ELF-1 (cell line): ENCODE measurements at regions not wholly inside any gene's neighbourhood (a gene's known extent, or its start where the extent isn't known, plus 50 kb on each side); places are given as distances from the start of the nearest gene placed in this dataset.
"Not testable (repeated sequence)": the region's sequence is repeated elsewhere in the genome, so short reads cannot be mapped to it uniquely, and the experiment has no call there.

ENCODE experiments used
- DNase-seq: peaks from one replicate; pipeline ENCODE4 v3.0.0-alpha.2; 2016; ENCODE audit warnings: low read depth, low spot score

DNA sequence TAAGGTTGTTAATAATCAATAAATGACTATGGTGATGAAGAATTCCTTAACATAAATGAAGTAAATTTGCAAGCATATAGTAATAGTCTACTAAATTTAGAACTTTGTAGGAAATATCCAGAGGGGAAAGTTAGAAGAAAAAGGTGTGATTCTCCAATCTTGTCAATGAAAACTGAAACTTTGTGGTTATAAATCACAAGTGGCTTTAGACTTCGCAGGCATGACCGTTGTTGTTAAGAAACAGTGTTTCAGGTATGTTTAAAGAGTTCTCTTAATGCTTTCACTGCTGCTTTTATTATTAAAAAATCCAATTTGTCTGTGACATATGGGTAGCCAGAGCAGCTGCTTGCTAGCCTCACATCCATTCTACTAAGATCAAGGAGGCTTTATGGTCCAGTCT lies 475.6 kb upstream of the ADGRB3 start:
- DNase-seq = no peak

DNA sequence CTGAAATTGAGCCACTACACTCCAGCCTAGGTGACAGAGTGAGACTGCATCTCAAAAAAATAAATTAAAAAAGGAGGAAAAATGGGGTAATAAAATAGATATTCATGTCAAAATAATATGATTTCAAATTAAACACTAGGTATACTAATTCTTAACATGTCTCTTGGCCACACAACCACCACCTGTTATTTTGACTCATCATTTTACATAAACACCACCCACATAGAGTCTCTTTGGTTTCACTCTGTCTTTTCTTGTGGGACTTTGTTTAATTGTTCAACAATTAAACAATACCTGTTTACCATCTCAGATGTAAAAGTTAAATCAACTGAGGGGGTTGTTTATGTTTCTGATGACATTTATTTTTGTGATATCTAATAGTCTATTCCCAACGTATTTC lies 476.8 kb upstream of the ADGRB3 start:
- DNase-seq = no peak

DNA sequence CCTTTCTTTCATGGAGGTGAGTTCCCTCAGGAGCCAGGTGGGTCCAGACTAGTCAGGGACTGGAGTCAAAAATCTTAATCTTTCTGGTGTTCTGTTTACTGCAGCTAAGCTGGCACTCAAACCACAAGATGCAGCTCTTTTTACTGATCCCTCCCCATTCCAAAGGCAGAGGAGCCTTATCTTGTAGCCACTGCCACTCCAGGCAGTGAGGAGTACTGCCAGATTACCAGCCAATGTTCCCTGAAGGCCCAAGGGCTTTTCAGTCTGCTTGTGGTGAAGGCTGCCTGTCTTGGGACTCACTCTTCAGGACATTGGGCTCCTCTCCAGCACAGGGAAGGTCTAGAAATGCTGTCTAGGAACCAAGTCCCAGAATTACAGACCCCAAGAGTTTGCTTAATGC lies 490.4 kb upstream of the ADGRB3 start:
- DNase-seq = peak; percentile 14

DNA sequence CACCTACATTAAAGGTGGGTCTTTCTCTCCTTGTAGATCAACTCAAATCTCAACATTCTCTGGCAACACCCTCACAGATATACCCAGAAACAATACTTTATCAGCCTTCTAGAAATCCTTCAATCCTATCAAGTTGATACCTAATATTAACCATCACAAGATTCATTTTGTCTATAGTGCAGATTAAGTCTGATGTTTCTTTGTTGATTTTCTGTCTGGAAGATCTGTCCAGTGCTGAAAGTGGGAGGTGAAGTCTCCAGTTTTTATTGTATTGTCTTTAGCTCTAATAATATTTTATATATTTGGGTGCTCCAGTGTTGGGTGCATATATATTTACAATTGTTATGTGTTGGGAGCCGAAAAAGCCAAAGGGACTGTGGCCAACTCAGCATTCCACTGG lies 493.9 kb upstream of the ADGRB3 start:
- DNase-seq = no peak

DNA sequence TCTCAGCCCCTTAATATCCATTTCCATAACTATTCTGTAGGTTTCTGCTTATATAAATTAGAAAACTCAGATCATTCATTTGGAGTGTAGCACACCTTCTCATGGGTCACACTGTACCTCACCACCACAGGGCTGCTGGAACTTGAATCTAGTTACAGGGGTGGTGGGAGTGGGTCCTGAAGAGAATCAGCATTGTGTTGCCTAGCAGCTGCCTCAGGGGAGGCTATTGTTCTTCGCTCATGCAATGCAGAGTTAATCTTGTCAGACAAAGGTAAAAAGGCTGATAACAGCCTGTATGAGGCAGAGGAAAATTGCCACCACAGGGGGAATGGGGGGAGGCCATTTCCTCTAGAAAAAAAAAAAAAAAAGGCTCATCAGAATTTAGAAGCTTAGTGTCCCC lies 496.0 kb upstream of the ADGRB3 start:
- DNase-seq = peak; percentile 60

DNA sequence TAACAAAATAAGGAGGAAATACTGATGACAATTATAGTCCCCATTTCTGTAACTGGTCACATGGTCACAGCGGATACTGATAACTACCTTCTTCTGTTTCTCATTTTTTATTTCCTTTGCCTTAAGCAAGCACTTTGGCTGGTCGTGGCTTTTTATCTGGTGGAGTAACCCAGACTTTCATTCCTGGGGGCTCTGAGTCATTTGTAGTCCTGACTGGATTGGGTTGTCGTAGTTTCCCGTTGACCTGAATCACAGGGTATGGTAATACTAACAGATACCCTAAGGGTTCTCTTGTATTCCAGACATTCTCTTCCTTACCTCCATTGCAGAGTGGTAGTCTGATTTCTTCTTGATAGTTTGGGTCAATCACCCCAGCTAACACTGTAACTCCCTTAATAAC lies 500.3 kb upstream of the ADGRB3 start:
- DNase-seq = no peak

DNA sequence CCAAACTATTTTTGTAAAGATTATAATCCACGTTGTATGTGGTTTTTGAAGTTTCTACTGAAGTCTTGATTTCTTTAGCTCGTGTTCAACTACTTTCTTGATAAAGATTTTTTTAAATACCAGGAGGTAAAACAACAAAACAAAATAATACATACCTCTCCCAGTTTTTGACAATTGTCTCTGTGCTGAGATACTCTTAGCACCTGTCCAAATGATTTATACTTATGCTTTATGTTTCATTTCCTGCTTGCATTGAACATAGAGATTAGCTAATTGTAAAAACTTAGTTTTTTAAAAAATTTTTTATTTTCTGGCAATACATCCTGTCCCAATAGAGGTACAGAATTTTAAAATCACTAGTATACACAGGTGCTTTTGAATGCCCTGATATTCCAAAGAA lies 506.9 kb upstream of the ADGRB3 start:
- DNase-seq = no peak

DNA sequence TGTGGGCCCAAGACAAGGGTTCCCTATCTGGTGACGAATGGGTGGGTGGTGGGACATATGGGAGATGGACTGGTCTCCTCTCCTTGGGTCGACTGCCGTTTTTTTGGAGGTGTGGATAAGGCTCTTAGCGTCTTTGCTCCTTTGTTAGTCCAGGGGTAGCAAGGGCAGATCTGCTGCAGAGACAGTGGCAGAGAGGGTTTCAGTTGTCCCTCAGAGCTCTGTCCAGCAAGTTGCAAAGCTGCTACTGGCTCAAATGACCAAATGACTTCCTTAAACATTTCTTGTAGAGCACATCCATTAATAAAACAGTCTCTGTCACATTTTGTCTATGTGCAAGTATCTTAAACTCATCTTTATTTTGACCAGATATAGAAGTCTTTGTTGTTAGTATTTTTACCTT lies 508.0 kb upstream of the ADGRB3 start:
- no peak for DNase-seq

DNA sequence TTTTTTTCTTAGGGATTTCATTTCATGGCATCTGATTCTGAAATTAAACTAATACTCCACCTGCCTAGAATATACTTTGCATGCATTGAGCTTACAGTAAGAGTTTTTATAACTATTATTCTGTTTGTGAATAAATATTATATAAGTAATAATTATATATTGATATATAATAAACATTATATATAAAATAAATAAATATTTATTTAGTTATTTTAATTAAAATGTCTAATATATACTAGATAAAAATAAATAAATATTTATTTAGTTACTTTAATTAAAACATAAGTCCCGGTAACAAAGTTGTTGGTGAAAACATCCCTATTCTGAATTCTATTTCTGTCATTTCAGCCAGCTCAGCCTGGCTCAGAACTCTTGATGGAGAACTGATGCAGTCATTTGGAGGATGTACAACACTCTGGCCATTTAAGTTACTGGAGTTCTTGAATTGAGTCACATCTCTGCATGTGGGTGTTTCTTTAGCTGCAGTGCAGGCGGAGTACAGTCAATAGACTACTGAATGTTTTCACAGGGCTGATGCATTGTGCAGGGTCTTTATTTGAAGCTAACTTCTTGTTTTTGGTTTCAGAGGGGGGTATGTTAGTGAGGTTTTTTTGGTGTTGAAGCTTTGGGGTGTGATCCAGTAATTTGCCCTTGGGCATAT lies 508.9 kb upstream of the ADGRB3 start:
- no peak for DNase-seq

DNA sequence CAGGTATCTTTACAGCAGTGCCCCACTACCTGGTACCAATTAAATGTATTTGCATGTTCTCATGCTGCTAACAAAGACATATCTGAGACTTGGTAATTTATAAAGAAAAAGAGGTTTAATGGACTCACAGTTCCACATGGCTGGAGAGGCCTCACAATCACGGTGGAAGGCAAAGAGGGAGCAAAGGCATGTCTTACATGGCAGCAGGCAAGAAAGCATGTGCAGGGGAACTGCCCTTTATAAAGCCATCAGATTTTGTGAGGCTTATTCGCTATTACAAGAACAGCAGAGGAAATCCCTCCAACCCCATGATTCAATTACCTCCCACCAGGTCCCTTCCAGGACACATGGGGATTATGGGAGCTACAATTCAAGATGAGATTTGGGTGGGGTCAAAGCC lies 512.1 kb upstream of the ADGRB3 start:
- DNase-seq = not testable (repeated sequence)

DNA sequence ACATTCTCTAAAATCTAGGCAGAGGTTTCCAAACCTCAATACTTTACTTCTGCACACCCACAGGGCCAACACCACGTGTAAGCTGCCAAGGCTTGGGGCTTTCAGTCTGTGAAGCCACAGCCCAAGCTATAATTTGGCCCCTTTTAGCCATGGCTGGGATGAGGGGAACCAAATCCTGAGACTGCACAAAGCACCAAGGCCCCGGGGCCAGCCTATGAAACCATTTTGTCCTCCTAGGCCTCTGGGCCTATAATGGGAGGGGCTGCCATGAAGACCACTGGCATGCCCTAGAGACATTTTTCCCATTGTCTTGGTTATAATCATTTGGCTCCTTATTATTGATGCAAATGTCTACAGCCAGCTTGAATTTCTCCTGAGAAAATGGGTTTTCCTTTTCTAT lies 513.0 kb upstream of the ADGRB3 start:
- no peak for DNase-seq

DNA sequence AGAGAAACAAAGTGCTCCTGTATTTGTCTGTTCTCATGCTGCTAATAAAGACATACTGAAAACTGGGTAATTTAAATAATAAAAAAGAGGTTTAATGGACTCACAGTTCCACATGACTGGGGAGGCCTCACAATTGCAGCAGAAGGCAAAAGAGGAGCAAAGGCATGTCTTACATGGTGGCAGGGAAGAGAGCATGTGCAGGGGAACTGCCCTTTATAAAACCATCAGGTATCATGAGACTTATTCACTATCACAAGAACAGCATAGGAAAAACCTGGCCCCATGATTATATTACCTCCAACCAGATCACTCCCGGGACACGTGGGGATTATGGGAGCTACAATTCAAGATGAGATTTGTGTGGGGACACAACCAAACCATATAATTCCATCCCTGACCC lies 514.1 kb upstream of the ADGRB3 start:
- DNase-seq = not testable (repeated sequence)

DNA sequence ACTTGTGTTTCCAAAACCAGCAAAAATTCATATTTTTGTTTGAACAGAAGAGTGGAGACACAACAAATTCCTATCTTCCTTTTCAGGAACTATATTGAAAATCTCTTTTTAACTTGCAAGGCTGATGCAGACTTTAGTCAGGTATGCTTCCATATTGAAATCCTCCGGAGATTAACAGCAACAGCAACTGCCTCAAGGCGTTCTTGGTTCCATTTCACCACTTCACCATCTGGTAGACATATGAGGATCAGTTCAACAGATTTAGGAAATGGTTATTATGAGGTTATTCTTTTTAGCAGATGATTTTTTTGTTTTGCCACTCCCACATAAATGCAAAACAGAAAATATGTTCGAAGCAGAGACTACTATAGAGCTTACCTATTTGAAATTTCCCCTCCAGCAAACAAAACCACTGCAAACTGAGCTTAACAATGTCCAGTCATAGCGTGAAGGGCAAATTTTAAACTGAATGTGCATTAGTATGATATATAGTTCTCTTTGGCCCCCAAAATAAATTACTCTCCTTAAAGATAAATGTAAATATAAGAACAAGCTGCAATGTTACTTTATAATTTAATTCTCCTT lies 520.5 kb upstream of the ADGRB3 start:
- no peak for DNase-seq

DNA sequence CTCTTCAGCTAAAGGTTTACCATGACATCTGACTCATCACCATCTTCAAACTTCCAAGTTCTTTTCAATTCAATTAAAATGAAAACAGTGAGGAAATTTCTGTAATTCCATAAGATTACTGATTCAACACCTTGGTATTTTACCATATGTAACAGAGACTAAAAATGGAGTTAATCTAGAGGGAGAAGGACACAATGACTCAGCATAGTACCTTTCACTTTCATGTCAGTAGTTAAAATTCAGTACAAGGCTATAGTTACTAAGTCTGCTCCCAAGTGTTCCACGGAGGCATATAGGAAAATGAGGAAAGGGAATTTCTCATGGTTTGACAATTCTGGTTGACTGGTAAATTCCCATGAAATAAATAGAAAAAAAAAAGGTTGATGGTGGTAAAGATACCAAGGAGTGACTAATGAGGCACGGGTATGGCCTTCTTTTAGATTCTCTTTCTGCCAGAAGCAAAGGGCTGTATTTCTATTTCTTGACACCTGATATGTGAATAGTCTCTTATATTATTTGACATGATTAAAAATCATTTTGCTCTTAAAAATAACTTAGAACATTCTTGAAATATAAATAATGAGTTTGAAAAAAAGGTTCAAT lies 526.7 kb upstream of the ADGRB3 start:
- no peak for DNase-seq

DNA sequence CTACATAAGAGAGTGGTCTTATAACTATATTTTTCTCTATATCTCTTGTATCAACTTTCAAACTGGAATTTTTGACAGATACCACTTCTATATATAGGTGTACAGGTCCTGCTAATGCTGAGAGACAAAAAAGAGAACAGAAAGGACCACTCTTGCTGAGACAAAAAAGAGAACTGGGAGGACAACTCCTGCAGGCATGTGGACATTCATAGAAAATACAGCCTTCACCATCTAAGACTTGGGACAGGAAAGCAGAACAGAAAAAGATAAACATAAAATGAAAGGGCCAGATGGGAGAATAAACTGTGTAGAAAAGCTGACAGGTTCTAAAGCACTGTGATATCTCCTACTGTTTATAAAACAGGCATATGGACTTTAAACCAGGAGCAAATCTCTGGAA lies 541.0 kb upstream of the ADGRB3 start:
- DNase-seq = no peak

DNA sequence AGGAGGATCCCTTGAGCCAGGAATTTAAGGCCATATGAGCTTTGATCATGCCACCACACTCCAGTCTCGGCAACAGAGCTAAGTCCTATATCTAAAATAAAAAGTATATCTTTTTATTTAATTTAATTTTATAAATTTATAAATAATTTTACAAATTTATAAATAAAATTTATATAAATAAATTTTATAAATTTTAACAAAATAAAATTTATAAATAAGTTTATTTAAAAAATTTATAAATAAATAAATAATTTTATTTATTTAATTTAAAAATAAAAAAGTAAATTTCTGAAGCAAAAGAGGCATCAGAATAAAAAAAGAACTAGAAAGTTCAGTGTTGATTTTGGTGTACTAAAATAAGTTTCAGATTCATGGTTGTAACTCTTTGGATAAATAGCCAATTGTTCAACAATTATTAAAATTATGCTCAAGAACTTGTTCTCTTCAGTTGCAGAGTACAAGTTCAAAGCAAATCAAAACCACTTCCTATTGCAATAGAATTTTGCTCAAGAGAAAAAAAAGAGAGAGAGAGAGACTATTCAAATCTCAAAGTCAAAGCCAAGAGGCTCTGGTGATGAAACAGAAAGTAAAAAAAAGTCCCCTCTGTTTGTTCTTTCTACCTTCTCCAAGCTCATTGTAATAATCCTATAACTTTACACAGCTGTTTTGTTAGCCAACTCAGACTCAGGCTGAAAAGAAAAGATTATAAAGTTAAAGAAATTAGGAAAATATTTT lies 547.5 kb upstream of the ADGRB3 start:
- DNase-seq = no peak

DNA sequence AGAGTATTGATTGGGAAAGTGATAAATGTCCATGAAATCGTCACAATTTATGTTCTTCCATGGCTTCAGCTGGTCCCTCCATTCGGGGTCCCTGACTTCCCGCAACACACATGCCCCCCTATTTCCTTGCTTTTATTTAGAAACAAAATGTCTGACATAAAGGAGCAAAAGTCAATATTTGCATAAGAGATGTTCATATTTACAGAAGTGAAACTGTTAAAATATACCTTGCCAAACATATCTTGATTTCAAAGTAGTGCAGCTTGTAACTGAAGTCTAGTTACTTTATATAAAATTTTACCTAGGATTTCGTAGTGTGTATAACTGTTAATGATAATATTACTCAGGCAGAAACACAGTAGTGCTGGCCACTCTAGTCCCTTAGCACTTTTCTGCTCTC lies 548.9 kb upstream of the ADGRB3 start:
- DNase-seq = no peak

DNA sequence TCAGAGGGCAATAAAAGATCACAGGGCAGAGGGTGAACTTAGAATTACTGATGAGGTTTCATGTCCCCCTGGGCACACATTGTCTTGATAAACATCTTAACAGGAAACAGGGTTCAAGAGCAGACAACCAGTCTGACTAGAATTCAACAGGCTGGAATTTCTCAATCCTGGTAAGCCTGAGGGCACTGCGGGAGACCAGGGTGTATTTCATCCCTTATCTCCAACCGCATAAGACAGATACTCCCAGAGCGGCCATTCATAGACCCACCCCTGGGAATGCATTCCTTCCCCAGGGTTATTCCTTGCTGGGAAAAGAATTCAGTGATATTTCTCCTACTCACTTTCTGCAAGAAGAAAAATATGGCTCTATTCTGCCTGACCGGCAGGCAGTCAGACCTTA lies 549.5 kb upstream of the ADGRB3 start:
- peak; percentile 20 for DNase-seq

DNA sequence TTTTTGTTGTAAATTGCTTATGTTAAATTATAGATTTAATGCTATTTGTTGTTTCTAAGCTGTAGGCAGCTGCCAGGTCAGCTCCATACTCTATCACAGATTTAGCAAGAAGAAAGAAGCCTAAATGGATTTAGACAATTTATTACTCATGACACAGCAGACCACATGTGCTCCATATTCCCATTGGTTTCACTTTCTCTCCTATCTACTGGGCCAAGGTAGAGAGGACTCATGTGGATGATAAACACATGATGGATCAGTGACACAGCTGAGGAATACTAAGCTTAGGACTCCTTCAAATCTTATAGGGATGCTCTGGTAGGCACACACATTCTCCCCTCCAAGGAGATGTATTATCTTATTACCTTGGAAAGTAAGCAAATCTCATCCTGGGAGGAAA lies 553.0 kb upstream of the ADGRB3 start:
- DNase-seq = no peak

DNA sequence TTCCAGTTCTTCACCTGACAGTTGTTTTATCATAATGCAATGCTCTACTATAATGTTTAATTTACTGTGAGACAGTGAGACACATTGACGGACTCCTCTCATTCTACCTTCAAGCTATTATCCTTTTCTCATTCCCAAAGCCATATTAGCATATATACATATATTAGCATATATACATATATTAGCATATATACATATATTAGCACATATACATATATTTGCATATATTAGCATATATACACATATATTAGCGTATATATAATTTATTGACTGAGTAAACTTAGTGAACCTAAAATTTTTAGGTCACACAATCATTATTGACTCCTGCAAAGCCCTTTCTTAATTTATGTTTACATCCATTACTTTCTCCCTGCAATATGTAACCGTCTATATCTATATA lies 555.0 kb upstream of the ADGRB3 start:
- no peak for DNase-seq

DNA sequence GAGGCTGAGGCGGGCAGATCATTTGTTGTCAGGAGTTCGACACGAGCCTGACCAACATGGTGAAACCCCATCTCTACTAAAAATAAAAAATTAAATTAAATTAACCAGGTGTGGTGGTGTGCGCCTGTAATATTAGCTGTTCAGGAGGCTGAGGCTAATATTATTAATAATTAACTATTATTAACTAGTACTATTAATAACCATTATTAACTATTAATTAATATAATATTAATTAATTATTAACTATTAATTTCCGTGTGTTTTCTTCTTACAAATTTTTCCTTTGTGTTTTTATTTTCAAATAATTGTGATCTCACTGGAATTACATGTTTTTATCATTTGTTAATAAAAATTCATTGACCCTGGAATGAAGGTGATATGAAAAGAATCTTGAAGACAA lies 557.4 kb upstream of the ADGRB3 start:
- no peak for DNase-seq

DNA sequence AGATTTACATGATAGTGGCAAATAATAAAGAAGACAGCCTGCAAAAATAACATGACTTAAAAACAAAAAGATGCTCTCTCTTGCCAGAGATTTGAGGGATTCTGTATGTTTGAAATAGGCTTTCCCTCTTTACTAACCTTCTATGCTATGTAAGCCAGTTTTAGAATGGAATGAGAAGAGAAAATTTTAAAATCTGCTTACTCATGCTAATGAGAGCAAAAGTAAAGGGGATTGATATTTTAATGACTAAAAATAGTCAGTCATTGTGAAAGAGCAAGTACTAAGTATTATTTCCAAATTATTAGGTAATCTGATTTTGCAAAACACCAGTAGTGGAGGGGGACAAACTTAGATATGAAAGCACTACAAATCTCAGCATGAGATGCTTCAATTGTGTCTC lies 563.3 kb upstream of the ADGRB3 start:
- DNase-seq = no peak
